Subcutaneous abdominal adipose tissue (tissue), 5 donors: ENCODE measurements at regions not wholly inside any gene's neighbourhood (a gene's known extent, or its start where the extent isn't known, plus 50 kb on each side); places are given as distances from the start of the nearest gene placed in this dataset.

Experiments
- H3K27ac ChIP-seq: one replicate; pipeline ENCODE4 v1.7.0; 2013; ENCODE audit warnings: low read depth, mild to moderate bottlenecking, inconsistent platforms, low read length, moderate library complexity
- H3K27me3 ChIP-seq, 5 donors: one replicate each; pipeline ENCODE4 v1.7.0; 2013; ENCODE audit warnings: low read length in 5 of 5, inconsistent platforms in 1 of 5; ENCODE audit not compliant: control insufficient read depth in 5 of 5, insufficient read depth in 4 of 5
- H3K36me3 ChIP-seq, 5 donors: one replicate each; pipeline ENCODE4 v1.7.0; 2013; ENCODE audit warnings: low read length in 5 of 5; ENCODE audit not compliant: control insufficient read depth in 5 of 5, insufficient read depth in 5 of 5
- H3K4me1 ChIP-seq, 5 donors: one replicate each; pipeline ENCODE4 v1.7.0; 2013; ENCODE audit warnings: low read length in 5 of 5, mild to moderate bottlenecking in 3 of 5, moderate library complexity in 1 of 5; ENCODE audit not compliant: control insufficient read depth in 5 of 5, insufficient read depth in 5 of 5
- H3K4me3 ChIP-seq, 5 donors: one replicate each; pipeline ENCODE4 v1.7.0; 2013; ENCODE audit warnings: low read length in 5 of 5, low read depth in 1 of 5
- H3K9ac ChIP-seq, 5 donors: one replicate each; pipeline ENCODE4 v1.7.0; 2013; ENCODE audit warnings: low read length in 5 of 5, mild to moderate bottlenecking in 4 of 5, moderate library complexity in 3 of 5
- H3K9me3 ChIP-seq, 5 donors: one replicate each; pipeline ENCODE4 v1.7.0; 2013; ENCODE audit warnings: low read length in 5 of 5; ENCODE audit not compliant: control insufficient read depth in 5 of 5
- donor health status: healthy.
- donor health status: healthy.
- donor health status: healthy.
- donor health status: healthy.
- donor health status: healthy.

DNA sequence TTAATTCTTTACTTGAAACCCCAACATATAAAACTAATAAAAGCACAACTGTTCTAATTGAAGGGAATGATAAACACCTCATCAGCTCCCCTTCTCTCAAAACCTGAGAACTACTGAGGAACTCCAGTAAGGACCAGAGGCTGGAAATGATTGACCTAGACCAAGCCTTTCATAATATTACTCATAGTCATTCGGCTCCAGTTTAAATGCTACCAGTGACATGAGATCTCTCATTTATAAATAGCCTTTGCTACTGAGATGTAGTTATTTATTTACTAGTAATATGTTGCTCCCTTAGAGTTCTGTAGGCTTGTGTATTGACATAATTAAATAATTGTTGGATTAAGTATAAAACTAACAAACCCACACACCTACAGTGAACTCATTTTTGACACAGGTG lies 209.8 kb upstream of the PRMT6 start:
- H3K9ac ChIP-seq: no peak overlapping the region
- H3K27me3 ChIP-seq: no peaks in the 10 kb centered on the region
- H3K4me3 ChIP-seq: no peak overlapping the region
- no peaks in the 10 kb centered on the region for H3K9me3 ChIP-seq
- no peaks in the 10 kb centered on the region for H3K36me3 ChIP-seq
- no peak overlapping the region for H3K27ac ChIP-seq
- H3K4me1 ChIP-seq: no peaks in the 10 kb centered on the region

DNA sequence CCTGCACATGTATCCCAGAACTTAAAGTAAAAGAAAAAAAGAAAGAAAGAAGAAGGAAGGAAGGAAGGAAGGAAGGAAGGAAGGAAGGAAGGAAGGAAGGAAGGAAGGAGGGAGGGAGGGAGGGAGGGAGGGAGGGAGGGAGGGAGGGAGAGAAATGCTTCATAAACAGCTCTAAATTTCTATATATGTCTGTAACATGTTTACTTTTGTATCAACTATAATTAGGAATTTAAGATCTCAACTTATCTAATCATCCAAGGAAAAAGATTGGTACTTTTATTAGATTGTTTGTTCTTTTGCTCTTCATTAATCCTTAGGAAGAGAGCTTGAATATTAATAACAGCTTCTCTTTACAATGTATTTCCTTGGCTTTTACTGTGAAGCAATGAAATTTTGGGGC lies 195.4 kb upstream of the PRMT6 start:
- Histone ChIP-seq H3K9me3 (peaks cover 0 to 2% (median 0%) of the 10 kb centered on the region in 5 donors), H3K4me1 (no peaks in the 10 kb centered on the region), H3K27ac (no peak overlapping the region), H3K27me3 (no peaks in the 10 kb centered on the region), H3K4me3 (no peak overlapping the region), H3K36me3 (no peaks in the 10 kb centered on the region), H3K9ac (no peak overlapping the region)

DNA sequence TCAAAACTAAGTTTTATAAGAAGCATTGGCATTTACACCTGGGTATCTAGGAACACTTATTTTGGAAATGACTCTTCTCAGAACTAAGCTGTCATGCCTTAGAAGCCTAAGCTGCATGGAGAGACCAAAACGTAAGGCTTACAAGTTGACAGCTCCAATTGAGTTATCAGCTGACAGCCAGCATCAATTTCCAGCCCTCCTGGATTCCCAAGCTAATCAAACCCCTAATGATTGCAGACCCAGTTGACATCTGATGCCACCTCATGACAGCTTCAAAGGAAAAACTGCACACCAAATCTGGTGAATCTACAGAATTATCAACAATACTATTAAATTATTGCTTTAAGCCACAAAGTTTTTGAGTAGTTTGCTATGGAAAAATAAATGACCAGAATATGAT lies 187.6 kb upstream of the PRMT6 start:
- Histone ChIP-seq H3K27me3 (no peaks in the 10 kb centered on the region), H3K4me3 (no peak overlapping the region), H3K4me1 (no peaks in the 10 kb centered on the region), H3K9me3 (peaks cover 0 to 9% (median 4%) of the 10 kb centered on the region in 5 donors), H3K9ac (no peak overlapping the region), H3K27ac (no peak overlapping the region), H3K36me3 (no peaks in the 10 kb centered on the region)

DNA sequence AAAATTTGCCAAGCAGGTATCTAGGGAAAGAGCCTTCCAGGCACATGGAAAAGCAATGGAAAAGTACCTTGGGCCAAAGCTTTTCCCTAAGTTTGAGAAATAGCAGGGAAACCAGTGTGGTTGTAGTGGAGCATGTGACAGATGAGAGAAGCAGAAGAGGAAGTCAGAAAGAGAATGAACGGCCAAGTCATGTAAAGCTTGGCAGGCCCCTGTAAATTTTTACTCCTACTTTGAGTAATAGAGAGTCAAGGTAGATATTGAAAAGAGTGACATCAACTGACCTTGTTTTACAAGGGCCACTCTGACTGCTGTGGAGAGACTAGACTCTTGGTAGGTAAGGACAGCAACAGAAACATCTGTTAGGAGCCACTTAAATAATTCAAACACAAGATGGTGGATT lies 180.9 kb upstream of the PRMT6 start:
- Histone ChIP-seq H3K27me3 (no peaks in the 10 kb centered on the region), H3K36me3 (no peaks in the 10 kb centered on the region), H3K4me1 (no peaks in the 10 kb centered on the region), H3K9ac (no peak overlapping the region), H3K27ac (no peak overlapping the region), H3K4me3 (no peak overlapping the region), H3K9me3 (peaks cover 0 to 5% (median 0%) of the 10 kb centered on the region in 5 donors)

- Histone ChIP-seq H3K9ac (no peak overlapping the region), H3K36me3 (no peaks in the 10 kb centered on the region)
Measured at GRCh38 chr1:106876384-106876783, 180.1 kb upstream of the PRMT6 start.

DNA sequence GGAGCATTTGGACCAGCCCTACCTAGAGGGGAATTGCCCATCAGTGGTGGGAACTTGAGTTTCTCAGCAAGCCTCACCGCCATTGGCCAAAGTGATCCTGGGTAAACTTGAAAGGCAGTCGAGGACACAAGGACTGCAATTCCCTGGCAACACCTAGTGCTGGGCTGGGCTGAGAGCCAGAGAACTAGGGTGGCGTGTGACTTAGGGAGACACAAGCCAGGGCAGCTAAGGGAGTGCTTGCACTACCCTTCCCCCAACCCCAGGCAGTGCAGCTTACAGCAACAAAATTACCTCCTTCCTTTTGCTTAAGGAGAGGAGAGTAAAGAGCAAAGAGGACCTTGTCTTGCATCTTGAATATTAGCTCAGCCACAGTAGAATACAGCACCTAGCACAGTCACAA lies 176.9 kb upstream of the PRMT6 start:
- Histone ChIP-seq H3K27me3 (no peaks in the 10 kb centered on the region), H3K9me3 (peaks cover 0 to 3% (median 0%) of the 10 kb centered on the region in 5 donors), H3K27ac (no peak overlapping the region), H3K9ac (no peak overlapping the region), H3K4me1 (no peaks in the 10 kb centered on the region), H3K36me3 (no peaks in the 10 kb centered on the region), H3K4me3 (no peak overlapping the region)

More at GRCh38 chr1:106876384-106876783, 180.1 kb upstream of the PRMT6 start:
- Histone ChIP-seq H3K27me3 (no peaks in the 10 kb centered on the region), H3K9me3 (peaks cover 0 to 3% (median 0%) of the 10 kb centered on the region in 5 donors), H3K4me1 (no peaks in the 10 kb centered on the region), H3K27ac (no peak overlapping the region), H3K4me3 (no peak overlapping the region)

GRCh38 chr1:106880226-106880625 lies 176.2 kb upstream of the PRMT6 start:
- H3K27ac ChIP-seq: no peak overlapping the region

GRCh38 chr1:106883208-106883607 lies 173.3 kb upstream of the PRMT6 start:
- Histone ChIP-seq H3K27me3 (no peaks in the 10 kb centered on the region), H3K4me1 (no peaks in the 10 kb centered on the region), H3K9ac (no peak overlapping the region), H3K27ac (no peak overlapping the region), H3K36me3 (no peaks in the 10 kb centered on the region), H3K9me3 (peaks cover 0 to 3% (median 0%) of the 10 kb centered on the region in 5 donors), H3K4me3 (no peak overlapping the region)

More at GRCh38 chr1:106880226-106880625, 176.2 kb upstream of the PRMT6 start:
- Histone ChIP-seq H3K9me3 (peaks cover 0 to 3% (median 0%) of the 10 kb centered on the region in 5 donors), H3K27me3 (no peaks in the 10 kb centered on the region), H3K4me3 (no peak overlapping the region), H3K9ac (no peak overlapping the region), H3K4me1 (no peaks in the 10 kb centered on the region), H3K36me3 (no peaks in the 10 kb centered on the region)

GRCh38 chr1:106889059-106889458 lies 167.4 kb upstream of the PRMT6 start:
- Histone ChIP-seq H3K27ac (no peak overlapping the region), H3K4me1 (no peaks in the 10 kb centered on the region), H3K9ac (no peak overlapping the region), H3K36me3 (no peaks in the 10 kb centered on the region), H3K4me3 (no peak overlapping the region), H3K27me3 (no peaks in the 10 kb centered on the region), H3K9me3 (no peaks in the 10 kb centered on the region)

DNA sequence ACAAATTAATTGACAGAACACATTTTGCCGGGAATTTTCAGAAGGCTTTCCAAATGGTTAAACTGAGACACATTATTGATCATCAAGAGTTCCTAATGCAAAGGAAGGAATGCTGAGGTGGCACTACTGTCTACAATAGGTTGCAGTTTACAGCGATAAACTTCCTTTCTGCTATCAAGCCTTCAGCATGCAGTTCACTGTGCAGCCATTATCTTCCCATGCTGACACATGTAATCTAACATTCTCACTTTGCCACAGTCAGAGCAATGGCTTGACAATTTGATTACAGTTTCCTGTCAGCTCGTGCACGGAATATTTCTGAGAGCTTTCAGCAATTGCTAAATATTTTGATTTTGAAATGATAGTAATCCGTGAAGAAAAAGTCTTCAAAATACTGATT lies 166.9 kb upstream of the PRMT6 start:
- H3K9me3 ChIP-seq: no peaks in the 10 kb centered on the region
- no peaks in the 10 kb centered on the region for H3K4me1 ChIP-seq
- H3K9ac ChIP-seq: no peak overlapping the region
- no peaks in the 10 kb centered on the region for H3K27me3 ChIP-seq
- H3K36me3 ChIP-seq: no peaks in the 10 kb centered on the region
- no peak overlapping the region for H3K27ac ChIP-seq
- no peak overlapping the region for H3K4me3 ChIP-seq

DNA sequence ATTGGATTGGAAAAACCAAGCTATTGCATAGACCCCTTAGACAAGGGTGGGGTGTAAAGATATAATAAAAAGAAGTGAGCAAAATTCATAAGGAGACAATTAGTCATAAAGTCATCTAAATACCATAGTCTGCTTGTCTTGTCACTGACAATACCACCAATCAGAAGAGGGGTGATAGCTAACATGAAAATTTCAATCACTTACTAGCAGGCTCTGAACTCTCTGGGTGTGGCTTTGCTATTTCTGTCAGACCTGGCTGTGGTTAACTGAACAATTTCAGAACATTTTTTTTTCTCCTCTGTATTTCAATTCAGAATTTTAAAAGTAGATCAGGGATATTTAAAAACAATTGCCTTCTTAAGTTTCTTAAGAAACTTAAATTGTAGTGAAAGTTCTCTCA lies 158.5 kb upstream of the PRMT6 start:
- no peak overlapping the region for H3K9ac ChIP-seq
- no peaks in the 10 kb centered on the region for H3K9me3 ChIP-seq
- H3K4me1 ChIP-seq: no peaks in the 10 kb centered on the region
- no peak overlapping the region for H3K4me3 ChIP-seq
- no peak overlapping the region for H3K27ac ChIP-seq
- H3K36me3 ChIP-seq: no peaks in the 10 kb centered on the region
- H3K27me3 ChIP-seq: no peaks in the 10 kb centered on the region
